COLO668 (cell line): ENCODE measurements at regions not wholly inside any gene's neighbourhood (a gene's known extent, or its start where the extent isn't known, plus 50 kb on each side); places are given as distances from the start of the nearest gene placed in this dataset.

ENCODE experiments used
- DNase-seq: peaks from one replicate; lab custom pipeline; 2025; ENCODE audit not compliant: unreplicated experiment; lab: John Stamatoyannopoulos, UW

GRCh38 chr16:62665269-62665668 lies 629.0 kb upstream of the CDH8 start:
- DNase-seq: no peak

- no peak for DNase-seq
Measured at GRCh38 chr16:62664566-62664965, 628.3 kb upstream of the CDH8 start.

- no peak for DNase-seq
Measured at GRCh38 chr16:62661435-62661834, 625.2 kb upstream of the CDH8 start.

GRCh38 chr16:62657116-62657515 lies 620.9 kb upstream of the CDH8 start:
- no peak for DNase-seq

DNA sequence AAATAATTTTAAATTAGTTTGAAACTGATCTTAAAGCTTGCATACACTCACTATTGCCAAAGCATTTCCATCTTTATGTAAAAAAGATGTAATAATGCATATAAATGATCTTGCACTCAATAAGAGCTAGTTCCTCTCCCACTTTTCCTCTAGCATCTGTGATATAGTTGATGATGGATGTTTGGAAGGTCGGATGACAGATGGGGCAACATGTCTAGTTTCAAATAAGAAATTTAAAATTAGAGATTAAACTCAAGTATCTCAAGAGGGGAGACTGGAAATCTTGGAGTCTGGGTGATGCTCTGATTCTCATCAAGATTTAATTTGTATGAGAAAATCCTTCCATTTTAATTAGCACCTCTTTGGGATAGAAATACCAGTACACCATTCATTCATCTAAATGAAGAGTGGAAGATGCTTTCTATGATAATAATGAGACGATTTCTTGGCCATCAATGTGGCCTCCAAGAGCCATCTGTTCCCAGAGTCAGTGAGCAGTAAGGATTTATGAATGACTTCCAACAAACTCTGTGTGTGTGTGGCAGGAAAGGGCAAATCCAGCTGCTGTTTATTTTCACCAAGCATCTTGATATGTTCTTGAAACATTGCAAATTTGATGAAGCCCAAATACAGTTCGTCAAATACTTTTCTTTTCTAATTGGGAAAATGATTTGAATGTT lies 616.3 kb upstream of the CDH8 start:
- DNase-seq: no peak

- no peak for DNase-seq
Measured at GRCh38 chr16:62648256-62648655, 612.0 kb upstream of the CDH8 start.

- no peak for DNase-seq
Measured at GRCh38 chr16:62644030-62644812, 608.0 kb upstream of the CDH8 start.

DNA sequence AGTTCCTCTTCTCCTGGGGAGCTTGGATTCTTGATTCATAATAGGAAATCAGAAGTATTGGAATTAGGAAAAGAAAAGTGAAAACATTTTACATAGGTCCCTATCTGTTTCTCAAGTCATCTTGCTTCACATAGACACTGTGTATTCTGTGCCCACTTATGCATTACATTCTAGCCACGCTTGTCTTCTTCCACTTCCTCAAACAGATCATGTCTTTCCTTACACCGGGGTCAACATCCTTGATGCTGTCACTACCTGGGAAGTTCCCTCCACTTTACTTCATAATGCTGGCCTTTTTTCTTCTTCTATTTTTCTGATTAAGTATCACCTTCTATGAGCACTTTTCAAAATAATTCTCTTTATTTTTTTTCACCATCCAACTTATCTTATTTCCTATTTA lies 606.4 kb upstream of the CDH8 start:
- no peak for DNase-seq

DNA sequence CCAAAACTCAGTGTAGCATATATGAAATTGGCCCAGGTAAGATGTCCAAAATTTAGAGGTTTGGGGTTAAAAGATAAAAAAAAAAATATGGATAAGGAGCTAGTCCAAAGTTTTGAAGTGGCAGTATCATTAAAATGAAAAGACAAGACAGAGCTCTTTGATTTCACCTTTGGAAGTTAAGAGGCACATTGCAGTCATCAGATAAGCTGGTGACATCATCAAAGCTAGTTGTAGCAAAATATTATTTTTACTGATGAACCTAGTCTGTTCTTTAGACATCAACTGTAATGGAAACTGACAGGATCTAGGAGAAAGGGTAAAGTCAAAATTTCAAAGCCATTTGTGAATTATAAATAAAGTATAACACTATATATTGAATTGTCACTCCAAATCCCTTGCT lies 603.7 kb upstream of the CDH8 start:
- no peak for DNase-seq

DNA sequence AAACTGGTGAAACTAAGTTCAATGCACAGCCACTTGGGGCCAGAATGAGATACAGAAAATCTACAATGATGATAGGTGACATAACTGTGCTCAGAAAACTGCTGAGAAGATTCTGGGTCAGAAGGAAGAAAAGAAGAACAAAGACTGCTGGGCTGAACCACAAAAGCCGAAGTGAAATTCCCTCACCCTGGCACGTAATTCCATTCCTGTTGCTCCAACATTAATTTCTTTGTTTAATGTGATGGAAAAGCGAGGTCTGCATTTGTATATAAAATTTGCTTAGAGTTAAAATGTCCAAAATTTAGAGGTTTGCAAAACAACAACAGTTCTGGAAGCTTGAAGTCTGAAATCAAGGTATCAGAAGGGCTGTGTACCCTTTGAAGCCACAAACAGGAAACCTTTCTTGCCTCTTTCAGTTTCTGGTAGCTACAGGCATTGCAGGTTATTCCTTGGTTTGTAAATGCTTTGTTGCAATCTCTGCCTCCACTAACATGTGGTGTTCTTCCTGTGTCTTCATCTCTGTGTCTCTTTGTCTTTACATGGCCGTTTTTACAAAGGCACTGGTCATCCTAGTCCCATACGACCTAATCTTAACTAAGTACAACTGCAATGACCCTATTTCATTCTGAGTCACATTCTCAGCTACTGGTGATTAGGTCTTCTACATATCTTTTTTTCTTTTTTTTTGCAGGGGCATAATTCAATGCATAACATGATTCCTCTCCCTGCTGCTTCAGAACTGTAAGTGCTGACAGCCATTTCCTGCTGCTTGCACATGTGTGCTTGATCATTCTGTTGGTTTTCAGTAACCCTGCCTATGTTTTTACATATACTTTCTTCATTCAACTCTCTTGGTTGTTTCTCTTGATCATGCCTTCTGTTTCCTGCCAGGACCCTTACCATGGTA lies 603.0 kb upstream of the CDH8 start:
- no peak for DNase-seq

- DNase-seq: no peak
Measured at GRCh38 chr16:62638324-62638911, 602.2 kb upstream of the CDH8 start.

GRCh38 chr16:62625326-62625725 lies 589.1 kb upstream of the CDH8 start:
- no peak for DNase-seq

- no peak for DNase-seq
Measured at GRCh38 chr16:62620275-62620674, 584.0 kb upstream of the CDH8 start.

DNA sequence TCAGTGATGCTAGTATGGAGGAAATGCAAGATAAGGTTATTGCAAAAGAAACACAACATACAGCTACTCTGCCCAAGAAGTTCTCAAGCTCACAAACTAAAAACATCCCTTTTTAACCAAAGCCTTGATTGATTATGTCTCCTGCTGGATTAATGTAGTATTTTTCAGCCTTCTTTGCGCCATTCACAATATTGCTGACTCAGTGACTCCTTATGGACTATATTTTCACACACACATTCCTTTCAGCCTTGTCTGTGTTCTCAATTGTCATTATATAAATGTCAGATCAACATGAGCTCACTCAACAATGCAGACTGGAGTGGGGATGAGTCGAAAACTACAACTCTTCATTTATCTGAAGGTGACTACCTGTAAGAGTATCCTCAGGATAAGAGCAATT lies 579.3 kb upstream of the CDH8 start:
- DNase-seq: no peak

DNA sequence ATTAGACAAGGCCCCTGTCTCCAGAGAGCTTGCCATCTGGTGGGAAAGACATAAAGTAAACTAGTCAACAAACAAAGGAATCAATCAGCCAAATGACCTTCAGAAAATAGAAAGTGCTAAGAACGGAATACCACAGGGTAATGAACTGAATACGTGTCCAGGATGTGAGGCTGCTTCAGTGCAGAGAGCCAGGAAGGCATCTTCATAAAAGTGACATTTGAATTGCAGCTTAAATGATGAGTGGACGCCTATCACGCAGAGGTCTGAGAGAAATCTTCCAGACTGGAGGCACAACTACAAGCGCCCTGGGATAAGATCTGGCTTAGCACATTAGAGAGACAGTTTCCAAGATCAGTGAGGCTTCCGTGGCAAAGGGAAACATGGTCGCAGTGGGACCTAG lies 574.1 kb upstream of the CDH8 start:
- no peak for DNase-seq

- no peak for DNase-seq
Measured at GRCh38 chr16:62602790-62603189, 566.6 kb upstream of the CDH8 start.

DNA sequence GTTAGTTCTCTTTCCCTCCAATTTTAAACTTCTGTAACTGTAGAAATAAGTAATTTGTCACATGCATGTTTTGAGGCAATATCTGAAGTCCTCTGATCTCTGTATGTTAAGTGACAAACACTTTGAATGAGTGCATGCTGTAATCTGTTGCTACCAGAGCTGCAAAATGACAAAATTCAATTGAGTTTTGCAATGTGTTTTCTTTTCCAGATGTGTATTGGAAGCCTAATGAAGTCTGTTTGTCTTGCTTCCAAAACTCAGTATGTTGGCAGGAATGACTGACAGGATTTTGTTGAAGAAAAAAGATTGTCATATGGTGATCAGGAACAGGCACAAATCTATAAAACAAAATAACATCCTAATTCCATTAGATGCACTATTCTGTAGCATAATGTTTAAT lies 561.6 kb upstream of the CDH8 start:
- no peak for DNase-seq

- DNase-seq: no peak
Measured at GRCh38 chr16:62596584-62596983, 560.3 kb upstream of the CDH8 start.

GRCh38 chr16:62596125-62596524 lies 559.9 kb upstream of the CDH8 start:
- DNase-seq: no peak

- no peak for DNase-seq
Measured at GRCh38 chr16:62586128-62586862, 550.1 kb upstream of the CDH8 start.
